GF-D8 (cell line): ENCODE measurements at regions not wholly inside any gene's neighbourhood (a gene's known extent, or its start where the extent isn't known, plus 50 kb on each side); places are given as distances from the start of the nearest gene placed in this dataset.
A peak's percentile ranks its signal among the peaks of the same experiment; 100 is the strongest.

Experiments
- DNase-seq: peaks from one replicate; lab custom pipeline; 2025; lab: John Stamatoyannopoulos, UW

DNA sequence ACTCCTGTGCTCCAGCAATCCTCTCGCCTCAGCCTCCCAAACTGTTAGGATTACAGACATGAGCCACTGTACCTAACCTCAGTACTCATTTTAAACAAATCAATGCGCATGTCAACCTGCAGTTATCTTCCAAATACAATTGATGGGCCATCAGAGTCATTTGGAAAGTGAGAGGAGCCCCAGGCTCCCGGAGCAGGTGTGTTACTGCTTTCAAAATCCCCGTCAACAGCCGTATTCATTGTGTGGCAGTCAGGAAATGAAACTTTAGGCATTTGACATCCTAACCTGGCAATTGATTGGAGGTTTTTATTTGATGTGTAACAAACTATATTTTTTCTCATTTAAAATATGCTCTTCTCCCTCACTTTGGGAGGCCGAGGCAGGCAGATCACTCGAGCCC, 623.6 kb upstream of the TENM3 start:
- DNase-seq = no peak

DNA sequence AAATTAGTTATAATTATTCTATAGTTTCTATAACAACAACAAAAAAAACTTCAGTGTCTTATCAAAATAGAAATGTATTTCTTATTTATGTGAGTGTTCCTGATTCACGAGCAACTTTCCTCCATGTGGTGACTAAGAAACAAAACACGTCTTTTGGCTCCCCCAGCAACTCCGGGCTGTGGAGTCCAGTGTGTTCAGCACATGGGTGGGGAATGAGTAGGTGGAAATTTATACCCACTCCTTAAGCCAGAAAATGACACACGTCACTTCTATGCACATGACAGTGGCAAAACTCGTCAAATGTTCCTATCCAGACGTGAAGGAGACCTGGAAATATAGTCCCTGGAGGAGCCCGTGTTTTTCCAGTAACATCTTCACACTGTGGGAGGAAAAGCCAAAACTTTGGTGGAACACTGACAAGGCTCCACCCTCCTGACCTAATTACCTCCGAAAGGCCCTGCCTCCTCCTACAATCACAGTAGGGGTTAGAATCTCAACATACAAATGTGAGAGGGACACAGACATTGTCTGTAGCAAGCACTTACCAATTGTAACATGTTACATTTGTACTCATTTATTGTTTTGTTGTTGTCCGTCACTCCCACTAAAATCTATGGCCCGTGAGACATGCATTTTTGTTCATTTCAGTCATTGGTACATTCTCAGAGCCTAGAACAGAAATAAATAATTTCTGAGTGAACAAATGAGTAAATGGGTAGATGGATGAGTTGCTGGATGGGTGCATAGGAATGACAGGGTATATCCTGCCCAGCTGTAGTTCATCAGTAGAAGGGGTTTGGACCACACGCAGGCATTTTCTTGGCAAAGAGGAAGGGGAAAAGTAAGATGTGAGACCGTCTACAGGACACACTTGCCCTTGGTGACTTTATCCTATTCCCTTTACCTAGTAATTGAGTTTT, 605.8 kb upstream of the TENM3 start:
- no peak for DNase-seq

DNA sequence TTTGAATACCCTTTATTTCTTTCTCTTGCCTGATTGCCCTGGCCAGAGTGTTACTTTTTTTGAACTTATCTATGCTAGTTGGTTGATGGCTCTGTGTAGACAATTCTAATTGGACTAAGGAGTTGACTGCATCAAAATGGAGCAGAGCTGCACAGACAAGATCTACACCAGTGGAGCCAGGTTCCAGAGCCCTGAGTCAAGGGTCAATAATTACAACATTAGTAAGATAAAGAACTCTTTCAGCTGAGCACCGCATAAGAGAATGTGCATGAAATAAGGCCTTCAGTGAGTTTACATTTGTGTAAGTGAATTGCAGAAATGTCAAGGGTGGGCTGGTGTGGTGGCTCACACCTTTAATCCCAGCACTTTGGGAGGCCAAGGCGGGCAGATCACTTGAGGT, 599.7 kb upstream of the TENM3 start:
- no peak for DNase-seq

DNA sequence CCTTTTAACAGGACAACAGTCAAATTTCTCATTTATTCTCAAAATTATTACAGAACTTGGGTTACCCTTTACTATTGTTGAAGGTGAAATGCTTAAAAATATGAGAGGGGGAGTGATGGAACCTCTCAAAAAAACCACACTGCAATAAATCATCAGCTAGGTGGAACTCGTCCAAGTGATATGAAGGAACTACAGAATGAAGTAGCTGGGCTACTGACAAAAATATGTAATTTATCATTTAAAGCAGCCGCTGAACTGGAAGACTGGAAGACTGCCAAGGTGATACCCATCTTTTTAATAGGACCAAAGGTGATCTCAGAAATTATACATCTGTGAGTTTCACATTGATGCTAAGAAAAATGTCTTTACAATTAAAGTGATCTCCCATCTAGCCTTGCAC, 597.7 kb upstream of the TENM3 start:
- no peak for DNase-seq

DNA sequence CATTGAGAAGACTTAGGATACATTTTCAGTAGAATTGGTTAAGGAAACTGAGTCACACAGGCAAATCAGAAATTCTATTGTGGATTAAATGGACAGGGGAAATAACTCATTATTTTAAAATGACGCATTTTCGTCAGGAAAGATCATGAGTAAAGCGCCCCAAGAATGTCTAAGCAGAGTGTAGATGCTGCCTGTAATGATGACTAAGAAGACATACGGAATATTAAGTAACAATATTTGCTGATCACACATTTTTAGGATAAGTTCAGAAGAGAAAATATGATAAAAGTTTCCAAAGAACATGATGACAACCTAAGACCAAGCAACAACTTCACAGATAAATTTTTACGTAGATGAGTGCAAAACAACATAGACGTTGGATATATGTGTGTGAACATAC, 596.3 kb upstream of the TENM3 start:
- no peak for DNase-seq

DNA sequence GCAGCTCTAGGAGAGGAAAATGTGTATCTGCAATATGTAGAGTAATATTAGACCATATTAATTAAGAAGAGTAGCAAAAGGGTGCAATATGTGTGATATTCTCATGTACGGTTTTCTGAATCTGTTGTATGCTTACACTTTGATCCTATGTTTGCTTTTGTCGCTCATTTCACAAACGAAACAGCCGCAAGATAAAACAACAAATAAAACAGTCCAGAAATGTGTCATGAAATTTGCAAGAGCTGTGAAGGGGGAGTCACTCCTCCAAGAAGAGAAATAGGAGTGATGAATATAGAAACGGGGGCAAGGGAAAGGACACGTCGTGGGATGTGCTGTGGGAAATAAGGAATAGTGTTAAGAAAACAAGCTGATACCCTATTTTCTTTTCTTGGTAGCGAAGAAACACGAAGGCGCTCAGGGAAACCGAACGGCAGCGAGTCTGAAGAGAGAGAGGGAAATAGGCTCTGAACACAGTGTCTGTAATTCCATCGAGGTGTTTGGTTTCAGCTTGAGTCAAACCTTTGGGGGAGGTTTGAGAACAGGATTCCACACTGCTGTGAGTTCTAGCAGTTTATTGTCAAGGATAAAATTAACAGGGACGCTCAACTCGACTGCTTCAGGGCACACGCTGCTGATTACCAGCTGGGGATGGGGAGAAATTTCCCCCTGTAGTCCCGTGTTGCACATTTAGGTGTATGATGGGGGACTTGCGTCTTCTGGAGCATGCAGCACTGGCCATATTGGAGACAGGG, 595.6 kb upstream of the TENM3 start:
- no peak for DNase-seq

DNA sequence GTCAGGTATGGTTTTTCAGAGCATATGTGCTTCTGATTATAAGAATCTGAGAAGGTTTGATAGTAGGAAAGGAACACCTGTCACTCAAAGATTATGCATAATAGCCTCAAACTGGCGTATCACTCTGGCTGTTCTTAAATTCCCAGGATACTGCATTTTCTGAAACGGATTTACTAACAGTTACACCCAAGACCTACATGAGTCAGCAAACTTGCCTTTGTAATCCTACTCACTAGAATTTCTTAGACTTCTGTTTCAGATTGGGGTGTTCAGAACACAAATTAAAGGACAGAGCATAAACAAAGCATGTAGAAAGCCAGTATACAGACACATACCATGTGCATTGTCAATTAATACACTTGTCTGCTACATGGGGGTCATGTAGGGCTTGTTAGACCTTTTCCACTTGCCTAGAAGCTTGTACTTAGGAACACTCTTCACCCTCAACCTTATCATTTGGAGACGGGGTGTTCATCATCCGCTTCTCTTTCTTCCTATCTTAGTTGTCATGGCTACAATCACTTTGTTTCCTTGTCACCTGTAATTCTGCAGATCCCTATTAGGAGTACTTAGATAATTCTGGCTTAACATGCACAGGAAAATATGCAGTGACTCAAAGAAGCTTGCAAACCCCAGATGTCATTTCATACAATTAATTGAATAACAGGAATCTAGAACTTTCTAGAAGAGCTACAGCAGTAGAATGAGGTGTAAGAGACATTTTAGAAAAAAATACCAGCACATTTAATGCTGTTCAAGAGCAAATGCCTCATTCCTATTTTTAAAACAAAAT, 593.0 kb upstream of the TENM3 start:
- no peak for DNase-seq

DNA sequence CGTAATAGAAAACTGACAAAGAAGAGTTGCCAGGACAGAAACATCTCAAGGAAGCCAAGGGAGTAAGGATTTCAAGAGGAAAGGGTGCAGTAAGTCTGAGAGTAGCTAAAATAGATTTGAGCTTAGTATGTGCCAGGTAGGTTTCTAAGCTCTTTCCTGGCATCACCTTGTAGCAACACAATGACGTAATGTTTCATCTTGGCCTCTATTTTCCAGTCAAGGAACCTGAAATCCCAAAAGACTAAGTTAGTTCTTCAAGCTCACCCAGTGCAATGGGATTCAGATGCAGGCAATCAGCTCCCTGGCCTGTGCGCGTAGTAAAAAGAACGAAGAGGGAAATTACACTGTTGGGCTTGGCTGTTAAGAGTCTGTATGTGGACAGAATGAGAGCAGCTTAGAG, 586.5 kb upstream of the TENM3 start:
- no peak for DNase-seq

DNA sequence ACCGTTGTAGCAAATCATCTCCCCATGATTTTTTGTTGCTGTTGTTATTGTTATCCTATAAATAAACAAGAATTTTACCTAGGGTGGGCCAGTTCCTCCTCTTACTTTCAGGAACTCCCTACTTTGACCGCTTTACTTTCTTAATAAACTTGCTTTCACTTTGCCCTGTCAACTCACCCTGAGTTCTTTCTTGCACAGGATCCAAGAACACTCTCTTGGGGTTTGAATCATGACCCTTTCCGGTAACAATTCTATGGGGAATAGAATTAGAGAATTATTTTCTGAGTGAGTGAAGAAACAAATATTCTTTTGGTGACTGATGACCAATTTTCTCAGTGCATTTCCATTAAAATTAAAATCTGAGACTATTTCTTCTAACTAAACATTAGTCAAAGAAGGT, 584.0 kb upstream of the TENM3 start:
- DNase-seq = no peak

DNA sequence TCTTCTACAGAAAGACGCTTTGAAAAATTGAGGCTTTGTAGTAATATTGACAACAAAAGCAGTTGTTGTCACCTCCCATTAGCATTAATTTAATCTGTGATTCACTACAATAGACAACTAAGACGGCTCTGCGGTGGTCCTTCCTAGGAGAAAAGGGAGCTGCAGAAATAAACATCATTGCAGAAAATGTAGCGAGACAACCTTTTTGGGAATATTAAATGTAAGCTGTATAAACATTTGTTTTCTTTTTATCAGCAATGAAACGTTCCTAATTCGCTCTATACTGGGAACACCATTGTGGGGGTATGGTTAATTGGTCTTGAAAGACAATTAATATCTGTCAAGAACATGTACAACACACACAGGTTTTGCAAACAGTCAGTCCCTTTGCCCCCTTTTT, 583.3 kb upstream of the TENM3 start:
- DNase-seq = no peak

DNA sequence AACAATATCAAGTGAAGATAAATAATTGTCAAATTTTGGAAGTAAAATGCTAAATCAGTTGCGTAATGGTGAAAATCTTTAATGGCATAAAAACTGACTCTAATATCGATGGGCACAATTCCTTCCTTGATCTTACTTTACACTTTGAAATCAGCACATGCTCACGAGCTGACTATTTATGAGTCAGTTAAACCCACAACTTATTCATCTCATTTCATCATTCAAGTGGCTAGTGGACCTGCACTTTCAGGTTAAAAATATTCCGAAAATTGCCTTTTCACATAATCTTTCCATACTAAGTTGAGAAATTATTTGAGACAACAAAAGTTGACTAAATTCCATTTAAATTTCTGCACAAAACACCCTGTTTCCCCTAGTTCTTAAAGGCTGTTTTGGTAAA, 582.1 kb upstream of the TENM3 start:
- DNase-seq = no peak

DNA sequence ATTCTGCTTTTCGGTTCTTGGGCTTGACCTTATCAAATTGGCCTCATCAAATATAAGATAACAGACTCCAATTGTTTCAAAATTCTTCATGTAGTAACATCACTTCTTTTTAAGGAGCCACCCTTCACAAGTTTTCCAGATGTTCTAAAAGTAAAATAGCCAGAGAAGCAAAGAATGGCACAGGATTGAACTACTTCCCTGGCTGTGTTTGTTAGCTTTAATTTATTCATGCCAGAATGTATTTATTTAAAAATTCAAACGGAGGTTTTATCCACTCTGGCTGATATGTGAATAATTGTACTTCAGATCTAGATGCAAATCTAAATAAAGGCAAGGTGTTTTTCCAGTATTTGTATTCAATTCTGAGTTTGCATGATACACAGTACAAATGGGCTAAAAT, 581.3 kb upstream of the TENM3 start:
- DNase-seq = no peak

DNA sequence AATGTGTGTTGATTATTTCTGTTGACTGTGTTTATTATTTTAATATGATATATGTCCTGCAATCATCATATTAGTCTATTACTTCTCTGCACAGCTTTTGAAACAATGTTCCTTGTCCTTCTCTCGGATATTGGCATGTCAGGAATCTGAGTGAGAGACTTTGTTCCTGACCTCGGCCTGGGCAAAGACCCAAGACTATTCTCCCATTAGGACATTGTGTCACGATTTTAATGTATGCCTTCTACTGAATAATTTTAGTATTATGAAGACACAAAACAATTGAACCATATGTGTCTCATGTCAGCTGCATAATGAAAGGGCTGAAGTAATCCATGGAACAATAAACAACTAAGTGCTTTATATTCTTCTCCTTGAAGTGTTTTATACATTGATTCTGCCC, 580.8 kb upstream of the TENM3 start:
- DNase-seq = no peak

DNA sequence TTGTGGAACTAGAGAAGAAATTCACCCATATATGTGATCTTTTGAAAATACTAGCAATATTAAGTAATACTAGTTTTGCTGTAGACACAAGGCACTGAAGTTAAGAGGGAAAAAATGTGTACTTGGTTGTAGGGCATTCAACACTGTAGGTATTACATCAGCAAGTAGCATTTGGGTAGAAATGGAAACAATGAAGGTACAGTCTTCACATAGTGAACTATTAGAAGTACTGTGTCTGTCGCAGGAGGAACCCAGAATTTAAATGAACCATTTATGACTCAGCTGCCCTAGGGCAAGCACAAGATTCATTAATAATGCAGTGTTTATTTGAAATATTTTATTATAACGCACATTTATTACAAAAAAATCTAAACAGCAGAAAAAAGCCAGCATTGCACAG, 572.7 kb upstream of the TENM3 start:
- no peak for DNase-seq

DNA sequence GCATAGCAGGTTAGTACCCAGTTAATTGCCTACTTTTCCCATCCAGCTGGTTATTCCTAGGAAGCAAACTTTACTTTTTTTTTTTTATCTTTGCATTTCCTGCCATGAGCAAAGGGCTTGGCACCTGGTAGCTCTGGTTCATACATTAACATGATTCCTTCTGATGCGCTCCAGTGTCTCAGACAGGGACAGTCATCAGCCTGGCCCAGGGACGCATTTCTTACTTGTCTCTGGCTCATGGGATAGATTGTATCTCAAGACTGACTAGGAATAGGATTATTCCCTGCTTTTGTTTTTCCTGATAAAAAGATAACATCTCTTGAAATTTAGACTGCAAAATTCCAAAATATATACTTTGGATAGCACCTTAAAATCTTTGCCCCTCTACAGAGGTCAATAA, 571.5 kb upstream of the TENM3 start:
- no peak for DNase-seq

DNA sequence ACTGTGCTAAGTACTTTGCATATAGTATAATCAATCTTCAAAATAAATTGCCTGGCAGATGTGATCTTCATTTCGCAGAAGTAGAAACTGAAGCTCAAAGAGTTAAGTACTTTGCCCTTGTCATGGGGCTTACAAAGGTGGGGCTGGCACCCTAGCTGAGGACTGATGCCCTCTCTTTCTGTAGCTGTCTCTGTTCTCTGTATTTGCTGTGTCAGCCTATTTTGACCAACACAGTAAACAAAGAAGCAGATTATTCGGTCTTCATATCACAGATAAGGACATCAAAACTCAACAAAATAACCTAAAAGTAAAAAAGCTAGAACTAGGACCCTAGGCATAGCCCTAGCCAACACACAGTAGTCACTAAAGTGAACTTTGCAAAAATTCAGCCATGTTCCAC, 570.5 kb upstream of the TENM3 start:
- no peak for DNase-seq

DNA sequence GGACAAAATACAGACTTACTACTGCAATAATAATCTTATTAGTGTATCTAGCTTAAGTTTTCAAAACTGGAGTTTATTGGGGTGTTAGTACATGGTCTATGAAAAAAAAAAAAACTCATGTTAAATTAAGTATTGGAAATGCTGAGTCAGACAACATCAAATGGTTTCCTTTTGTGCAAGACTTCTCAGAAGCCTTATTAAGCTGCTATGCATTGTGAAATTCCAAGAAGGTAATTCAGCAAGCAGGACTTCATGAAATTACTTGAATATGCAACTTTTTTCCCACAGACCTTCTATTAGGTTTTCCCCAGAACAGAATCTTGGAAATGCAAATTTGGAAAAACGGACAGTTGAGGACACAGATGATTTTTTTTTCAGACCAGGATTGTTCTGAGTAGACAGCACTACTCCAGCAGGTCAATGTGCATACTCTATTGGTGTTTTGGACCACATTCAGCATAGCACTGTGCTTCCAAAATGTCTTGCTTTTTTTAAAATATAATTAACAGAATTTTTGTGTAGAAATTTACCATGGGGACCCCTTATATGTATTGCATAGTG, 568.8 kb upstream of the TENM3 start:
- peak; percentile 37 for DNase-seq

DNA sequence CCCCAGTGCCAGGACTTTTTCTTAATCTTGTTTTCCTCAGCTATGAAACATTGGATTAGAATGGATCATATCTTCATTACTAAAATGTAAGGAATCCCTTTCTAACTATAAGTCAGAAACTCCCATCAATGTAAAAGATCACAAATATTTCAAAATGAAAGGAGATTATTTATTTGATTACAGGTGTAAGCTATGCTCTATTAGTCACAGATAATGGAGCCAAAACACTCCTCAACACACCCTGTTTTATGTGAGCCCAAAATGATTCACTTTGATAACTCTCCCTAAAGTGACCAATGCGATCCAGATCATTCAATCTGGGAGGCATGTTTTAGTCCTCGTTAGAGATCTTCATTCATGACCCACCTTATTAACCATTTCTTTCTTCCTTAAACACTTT, 566.7 kb upstream of the TENM3 start:
- DNase-seq = no peak

DNA sequence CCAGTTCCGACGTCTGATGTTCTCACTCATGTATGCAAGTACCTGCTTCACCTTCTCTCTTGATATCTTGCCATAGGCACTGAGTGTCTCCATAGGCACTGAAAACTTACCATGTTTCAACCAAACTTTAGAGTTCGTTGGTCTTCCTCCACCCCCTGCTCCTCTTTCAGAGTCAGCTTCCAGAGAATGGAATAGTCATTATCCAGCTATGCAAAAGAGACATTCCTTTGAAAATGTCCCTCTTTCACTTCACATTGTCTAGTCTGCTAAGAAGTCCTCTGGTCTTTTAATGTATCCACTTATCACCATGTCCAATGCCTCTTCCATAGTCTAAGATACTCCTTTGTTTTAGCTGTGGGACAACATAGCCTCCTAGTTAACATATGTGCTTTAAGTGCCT, 566.0 kb upstream of the TENM3 start:
- DNase-seq = no peak

DNA sequence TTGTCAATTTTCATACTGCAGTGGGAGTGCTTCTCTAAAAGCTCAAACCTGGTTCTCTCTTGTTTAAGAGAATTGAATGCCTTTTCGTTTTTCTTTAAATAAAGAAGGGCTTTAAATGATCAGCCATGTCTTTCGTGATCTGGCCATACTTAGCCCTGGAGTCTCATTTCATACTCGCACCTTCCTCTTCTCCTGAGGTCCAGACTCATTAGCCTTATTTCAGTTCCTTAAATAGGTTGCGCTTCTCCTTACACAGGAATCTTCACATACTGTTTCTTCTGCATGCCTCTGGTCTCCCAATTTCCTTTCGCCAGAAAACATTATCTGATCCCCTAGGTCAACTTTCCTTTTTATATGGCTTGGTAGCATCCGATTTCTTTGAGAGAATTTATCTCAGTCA, 565.6 kb upstream of the TENM3 start:
- no peak for DNase-seq

DNA sequence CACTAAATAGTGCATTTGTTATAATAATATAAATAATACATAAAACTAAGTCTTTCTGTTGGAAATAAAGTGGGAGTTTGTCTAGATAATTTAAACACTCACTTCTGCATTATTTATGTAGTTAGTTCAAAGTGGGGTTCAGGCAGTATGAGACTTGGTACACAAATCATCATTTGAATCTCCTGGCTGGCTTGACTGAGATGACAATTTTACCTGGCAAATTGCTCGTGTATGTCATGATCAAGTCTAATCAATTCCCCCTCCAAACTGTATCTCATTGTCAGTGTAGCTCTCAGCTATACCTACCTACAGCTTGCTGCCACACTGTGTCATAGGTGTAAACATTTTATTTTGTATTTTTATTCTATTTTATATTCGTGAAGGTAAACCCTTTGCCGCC, 563.4 kb upstream of the TENM3 start:
- DNase-seq = no peak

DNA sequence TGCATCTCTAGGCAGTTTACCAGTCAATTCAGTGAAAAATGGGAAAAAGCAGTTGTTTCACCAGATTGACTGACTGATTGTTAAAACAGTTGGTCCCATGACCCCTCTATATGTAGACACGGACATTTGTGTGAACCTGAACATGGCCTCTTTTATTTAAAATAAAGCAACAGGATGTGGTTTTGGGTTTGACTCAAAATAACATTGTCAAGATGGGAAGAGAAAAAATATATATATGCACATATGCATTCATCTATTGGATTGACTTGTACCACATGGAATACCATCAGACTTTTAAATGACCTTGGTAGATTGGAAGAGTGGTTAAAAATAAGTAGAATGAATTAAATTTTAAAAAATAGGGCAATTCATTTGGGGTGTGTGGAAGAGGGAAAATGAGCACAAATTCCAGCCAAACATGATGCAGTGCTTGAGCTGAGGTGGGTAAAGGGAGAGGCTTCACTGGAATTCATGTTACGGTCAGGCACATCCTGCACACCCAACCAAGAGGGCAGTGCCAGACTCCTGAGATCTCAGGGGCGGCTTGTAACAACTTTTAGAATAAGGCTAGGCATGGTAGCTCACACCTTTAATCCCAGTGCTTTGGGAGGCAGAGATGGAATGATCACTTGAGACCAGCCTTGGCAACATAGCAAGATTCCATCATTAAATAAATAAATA, 560.7 kb upstream of the TENM3 start:
- no peak for DNase-seq
